ENCODE measurements at regions not wholly inside any gene's neighbourhood (a gene's known extent, or its start where the extent isn't known, plus 50 kb on each side); places are given as distances from the start of the nearest gene placed in this dataset.

DNA sequence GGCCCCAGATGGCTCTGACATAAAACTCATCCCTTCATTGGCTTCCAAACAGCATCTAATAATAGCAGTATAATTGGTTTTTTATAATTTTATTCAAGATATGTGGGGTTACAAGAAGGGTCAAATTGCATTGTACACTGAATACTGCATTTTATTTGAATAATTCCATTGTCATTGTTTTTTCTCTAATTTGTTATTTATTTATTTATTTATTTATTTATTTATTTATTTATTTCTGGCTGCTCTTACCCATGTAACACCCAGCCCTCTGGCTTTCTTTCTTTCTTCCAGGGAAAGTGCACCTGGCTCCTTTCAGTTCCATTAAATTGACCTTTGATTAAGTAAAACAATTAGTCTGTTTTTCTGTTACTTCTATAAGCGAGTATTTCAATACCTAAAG lies 210.1 kb downstream of the CDH9 start:
- DNase-seq, result no peak
- H3K4me3 ChIP-seq, result no peak overlapping the region
- no peaks in the 10 kb centered on the region for H3K27me3 ChIP-seq
- H3K36me3 ChIP-seq, result no peaks in the 10 kb centered on the region
- no peaks in the 10 kb centered on the region; the same call in 1 of the 2 replicates for H3K9me3 ChIP-seq

DNA sequence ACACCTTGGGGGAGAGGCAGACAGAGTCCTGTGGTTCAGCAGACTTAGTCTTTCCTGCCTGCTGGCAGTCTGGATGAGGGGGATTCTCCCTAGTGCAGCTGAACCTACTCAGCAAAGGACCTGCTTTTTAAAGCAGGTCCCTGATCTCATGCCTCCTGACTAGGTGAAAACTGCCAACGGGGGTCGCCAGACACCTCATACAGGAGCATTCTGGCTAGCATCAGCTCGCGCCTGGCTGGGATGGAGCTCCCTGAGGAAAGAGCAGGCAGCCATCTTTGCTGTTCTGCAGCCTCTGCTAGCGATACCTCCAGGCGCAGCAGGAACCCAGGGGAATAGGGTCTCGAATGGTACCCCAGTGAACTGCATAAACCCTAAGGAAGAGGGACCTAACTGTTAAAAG lies 225.2 kb downstream of the CDH9 start:
- Histone ChIP-seq H3K9me3 (peaks cover 5% of the 10 kb centered on the region; the same call in 1 of the 2 replicates), H3K27me3 (no peaks in the 10 kb centered on the region), H3K36me3 (no peaks in the 10 kb centered on the region), H3K4me3 (no peak overlapping the region)
- no peak for DNase-seq

DNA sequence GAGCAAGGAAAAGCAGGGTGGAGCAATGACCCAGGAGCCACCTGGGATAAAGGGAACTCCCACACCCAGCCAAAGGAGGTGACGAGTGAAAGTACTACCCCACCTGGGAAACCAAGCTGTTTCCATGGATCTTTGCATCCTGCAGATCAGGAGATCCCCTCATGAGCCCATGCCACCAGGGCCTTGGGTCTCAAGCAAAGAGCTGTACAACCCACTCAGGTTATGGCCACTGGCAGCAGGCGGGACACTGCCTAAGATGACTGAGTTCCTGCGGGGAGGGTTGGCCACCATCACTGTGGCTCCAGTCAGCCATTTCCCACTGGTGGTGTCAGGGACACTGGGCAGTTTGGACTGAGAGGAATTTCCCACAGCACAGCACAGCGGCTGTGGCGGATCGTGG lies 225.7 kb downstream of the CDH9 start:
- Histone ChIP-seq H3K36me3 (no peaks in the 10 kb centered on the region), H3K27me3 (no peaks in the 10 kb centered on the region), H3K9me3 (peaks cover 5% of the 10 kb centered on the region; the same call in 1 of the 2 replicates), H3K4me3 (no peak overlapping the region)
- DNase-seq, result no peak

GRCh38 chr5:26807231-26808199 lies 230.9 kb downstream of the CDH9 start:
- no peak for DNase-seq
- no peaks in the 10 kb centered on the region for H3K36me3 ChIP-seq

DNA sequence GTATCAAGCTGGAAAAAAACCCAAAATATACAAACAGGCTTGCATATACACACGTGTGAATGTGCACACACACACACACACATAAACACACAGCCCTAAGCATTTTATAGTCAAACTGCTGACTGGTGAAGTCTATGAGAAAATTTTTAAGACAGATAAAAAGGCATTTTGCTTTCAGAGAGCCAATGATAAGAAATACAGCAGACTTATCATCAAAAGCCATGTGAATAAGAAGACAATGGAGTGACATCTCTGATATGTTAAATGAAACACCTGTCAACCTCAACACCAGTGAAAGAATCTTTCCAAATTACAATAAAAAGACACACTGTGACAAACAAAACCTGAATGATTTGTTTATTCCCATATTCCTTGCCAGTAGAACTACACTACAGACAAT lies 233.3 kb downstream of the CDH9 start:
- H3K9me3 ChIP-seq, result peaks cover 31% of the 10 kb centered on the region
- no peaks in the 10 kb centered on the region for H3K27me3 ChIP-seq
- DNase-seq, result no peak
- no peak overlapping the region for H3K4me3 ChIP-seq
- no peaks in the 10 kb centered on the region for H3K36me3 ChIP-seq

More at GRCh38 chr5:26807231-26808199, 230.9 kb downstream of the CDH9 start:
- Histone ChIP-seq H3K27me3 (no peaks in the 10 kb centered on the region), H3K4me3 (no peak overlapping the region), H3K9me3 (peaks cover 31% of the 10 kb centered on the region)

DNA sequence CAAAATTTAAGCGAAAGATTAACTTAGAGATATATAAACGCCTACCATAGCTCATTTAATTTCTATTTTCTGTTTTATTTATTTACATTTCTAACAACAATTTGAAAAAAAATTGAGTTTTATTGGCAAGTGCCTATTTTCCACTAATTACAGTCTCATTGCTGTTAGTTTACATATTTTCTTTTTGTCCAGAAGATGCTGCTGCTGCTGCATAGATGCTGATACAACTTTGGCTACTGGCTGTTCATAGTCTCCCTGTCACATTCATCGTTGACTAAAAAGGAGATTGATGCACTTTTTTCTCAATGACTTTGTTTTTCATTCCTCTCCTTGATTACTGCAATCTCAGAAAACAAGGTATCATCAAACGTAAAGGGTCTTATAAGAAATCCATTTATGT lies 235.4 kb downstream of the CDH9 start:
- Histone ChIP-seq H3K36me3 (no peaks in the 10 kb centered on the region), H3K4me3 (no peak overlapping the region), H3K27me3 (no peaks in the 10 kb centered on the region), H3K9me3 (peaks cover 30% of the 10 kb centered on the region)
- DNase-seq, result no peak

DNA sequence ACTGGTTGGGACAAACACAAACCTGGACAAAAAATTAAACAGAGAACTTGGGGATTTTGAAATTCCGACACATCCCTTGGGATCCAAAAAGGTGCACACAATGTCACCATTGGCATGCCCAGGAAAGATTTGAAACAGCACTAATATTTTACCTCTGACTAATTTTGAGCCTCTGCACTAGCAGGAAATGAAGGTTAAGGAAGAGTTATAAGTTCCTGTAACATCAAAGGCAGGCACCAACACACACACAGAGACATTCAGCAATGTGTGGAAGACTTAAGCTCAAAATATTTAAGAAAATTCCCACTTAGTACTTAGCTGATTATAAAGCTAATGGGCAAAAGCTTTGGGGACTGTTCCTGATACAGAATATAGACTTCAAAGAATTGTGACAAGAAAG lies 247.0 kb downstream of the CDH9 start:
- Histone ChIP-seq H3K9me3 (no peaks in the 10 kb centered on the region), H3K36me3 (no peaks in the 10 kb centered on the region), H3K4me3 (no peak overlapping the region), H3K27me3 (no peaks in the 10 kb centered on the region)
- DNase-seq, result no peak

- Histone ChIP-seq H3K27me3 (no peaks in the 10 kb centered on the region), H3K9me3 (no peaks in the 10 kb centered on the region), H3K36me3 (no peaks in the 10 kb centered on the region), H3K4me3 (no peak overlapping the region)
- no peak for DNase-seq
Measured at GRCh38 chr5:26791021-26791420, 247.4 kb downstream of the CDH9 start.

DNA sequence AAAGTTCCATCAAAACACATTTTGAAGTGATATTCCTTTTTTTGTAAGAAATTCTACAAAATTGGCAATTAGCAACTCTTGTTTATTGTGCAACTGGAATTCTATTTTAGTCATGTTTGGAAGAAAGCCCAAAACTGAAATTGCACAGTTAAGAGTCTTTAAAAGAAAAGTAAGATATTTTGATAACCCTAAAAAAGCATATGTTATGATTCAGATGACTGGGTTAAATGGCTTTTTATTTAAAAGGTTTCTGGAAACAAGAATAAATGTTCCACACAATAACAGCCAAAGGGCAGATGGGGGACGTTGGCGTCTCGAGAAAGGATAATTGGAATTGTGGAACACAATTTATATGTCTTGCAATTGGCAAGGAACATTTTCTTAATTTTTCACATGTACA lies 275.2 kb downstream of the CDH9 start:
- Histone ChIP-seq H3K4me3 (no peak overlapping the region), H3K36me3 (no peaks in the 10 kb centered on the region), H3K9me3 (no peaks in the 10 kb centered on the region), H3K27me3 (no peaks in the 10 kb centered on the region)
- DNase-seq, result no peak

DNA sequence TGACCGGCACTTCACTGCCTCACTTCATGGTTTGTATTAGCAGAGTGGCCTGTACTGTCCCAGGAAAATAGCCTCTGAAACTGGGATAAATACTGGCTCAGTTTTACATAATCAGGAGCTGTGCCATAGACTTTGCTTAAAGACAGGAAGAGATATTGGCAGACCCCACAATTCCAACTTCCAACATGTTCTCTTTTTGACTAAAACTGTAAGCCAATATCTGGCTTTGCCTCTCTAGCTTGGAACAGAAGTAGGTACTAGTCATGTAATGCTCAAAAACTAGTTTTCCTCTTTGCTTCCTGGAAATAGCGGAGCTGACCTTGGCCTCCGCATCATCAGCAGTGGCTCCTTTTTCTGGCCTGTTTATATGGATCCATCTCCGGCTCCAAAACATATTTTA lies 276.9 kb downstream of the CDH9 start:
- no peak for DNase-seq
- H3K36me3 ChIP-seq, result no peaks in the 10 kb centered on the region
- no peak overlapping the region for H3K4me3 ChIP-seq
- H3K27me3 ChIP-seq, result no peaks in the 10 kb centered on the region
- no peaks in the 10 kb centered on the region for H3K9me3 ChIP-seq

DNA sequence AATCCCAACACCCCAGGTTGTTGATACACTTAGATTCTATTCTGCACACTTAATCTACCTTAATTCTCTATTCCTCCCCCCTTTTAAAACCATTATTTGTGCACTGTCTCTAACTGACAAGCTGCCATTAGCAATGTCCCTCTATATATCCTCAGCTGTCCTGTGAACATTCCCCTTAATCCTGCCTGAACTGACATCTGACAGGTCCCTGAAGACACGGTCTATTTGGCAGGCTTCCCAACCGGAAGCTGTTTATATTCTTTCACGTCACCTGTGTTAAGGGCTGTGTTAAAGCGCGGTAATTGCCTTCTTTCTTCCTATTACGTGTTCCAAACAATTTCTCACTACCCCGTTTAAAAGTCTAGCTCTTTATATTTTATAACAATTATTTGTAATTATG lies 277.3 kb downstream of the CDH9 start:
- no peak overlapping the region for H3K4me3 ChIP-seq
- H3K9me3 ChIP-seq, result no peaks in the 10 kb centered on the region

DNA sequence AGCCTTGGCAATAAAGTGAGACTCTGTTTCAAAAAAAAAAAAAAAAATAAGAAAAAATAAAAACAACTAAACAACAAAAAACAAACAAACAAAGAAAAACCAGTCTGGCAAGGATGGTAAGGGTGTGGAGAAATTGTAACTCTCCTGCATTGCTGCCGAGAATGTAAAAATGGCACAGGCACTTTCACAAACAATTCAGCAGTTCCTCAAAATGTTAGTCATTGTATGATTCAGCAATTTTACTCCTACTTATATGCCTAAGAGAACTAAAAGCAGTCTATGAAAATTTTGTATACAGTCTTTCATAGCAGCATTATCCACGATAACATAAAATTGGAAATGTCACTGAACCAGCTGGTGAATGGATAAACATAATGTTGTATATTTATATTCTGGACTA lies 280.4 kb downstream of the CDH9 start:
- Histone ChIP-seq H3K27me3 (no peaks in the 10 kb centered on the region), H3K36me3 (no peaks in the 10 kb centered on the region), H3K9me3 (no peaks in the 10 kb centered on the region), H3K4me3 (no peak overlapping the region)
- no peak for DNase-seq

More for the DNA sequence above, 277.3 kb downstream of the CDH9 start:
- DNase-seq, result no peak
- Histone ChIP-seq H3K27me3 (no peaks in the 10 kb centered on the region), H3K36me3 (no peaks in the 10 kb centered on the region)

GRCh38 chr5:26749829-26750228 lies 288.6 kb downstream of the CDH9 start:
- Histone ChIP-seq H3K4me3 (no peak overlapping the region), H3K9me3 (no peaks in the 10 kb centered on the region), H3K27me3 (no peaks in the 10 kb centered on the region), H3K36me3 (no peaks in the 10 kb centered on the region)
- DNase-seq, result no peak

DNA sequence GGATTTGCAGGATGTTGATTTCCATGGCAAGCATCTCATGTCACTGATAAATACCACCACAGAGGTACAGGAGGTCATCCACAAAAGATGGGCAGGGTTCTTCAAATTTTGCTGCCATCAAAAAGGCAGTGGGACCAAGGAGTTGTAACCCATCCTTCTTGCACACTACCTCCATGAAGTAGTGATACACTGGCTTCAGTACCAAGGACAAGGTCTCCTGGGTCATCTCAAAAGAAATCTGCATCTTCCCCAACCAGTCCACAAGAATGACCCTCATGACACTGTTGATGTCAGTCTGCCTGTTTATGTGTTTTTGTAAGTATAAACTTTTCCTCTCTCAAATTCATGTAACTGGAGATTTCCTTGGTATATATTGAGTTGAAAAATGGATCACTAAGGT lies 298.2 kb downstream of the CDH9 start:
- no peaks in the 10 kb centered on the region for H3K9me3 ChIP-seq
- H3K36me3 ChIP-seq, result no peaks in the 10 kb centered on the region
- DNase-seq, result no peak
- H3K27me3 ChIP-seq, result no peaks in the 10 kb centered on the region
- no peak overlapping the region for H3K4me3 ChIP-seq

GRCh38 chr5:26737348-26738265 lies 300.8 kb downstream of the CDH9 start:
- H3K4me3 ChIP-seq, result no peak overlapping the region
- no peaks in the 10 kb centered on the region for H3K36me3 ChIP-seq
- H3K9me3 ChIP-seq, result no peaks in the 10 kb centered on the region
- DNase-seq, result no peak
- no peaks in the 10 kb centered on the region for H3K27me3 ChIP-seq

DNA sequence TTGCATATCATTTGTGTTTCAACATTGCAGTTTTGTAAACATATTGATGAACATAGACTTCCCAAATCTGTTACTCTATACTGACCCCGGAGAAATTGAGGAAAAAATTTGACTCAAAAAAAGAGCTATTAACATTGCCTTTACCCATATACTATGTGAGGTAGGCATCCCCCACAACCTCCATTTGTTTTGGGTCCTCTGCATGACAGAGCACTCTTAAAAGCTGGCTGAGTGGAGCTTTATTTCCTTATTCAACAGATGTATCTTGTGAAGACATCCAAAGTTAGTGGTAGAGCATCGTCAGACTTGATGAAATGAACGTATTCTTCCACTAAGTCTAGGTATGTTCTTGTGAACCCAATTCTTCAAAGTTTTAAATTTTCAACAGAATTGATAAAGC lies 310.5 kb downstream of the CDH9 start:
- Histone ChIP-seq H3K36me3 (no peaks in the 10 kb centered on the region), H3K4me3 (no peak overlapping the region), H3K27me3 (no peaks in the 10 kb centered on the region), H3K9me3 (peaks cover 2% of the 10 kb centered on the region; the same call in 1 of the 2 replicates)
- DNase-seq, result no peak

- Histone ChIP-seq H3K9me3 (no peaks in the 10 kb centered on the region), H3K36me3 (no peaks in the 10 kb centered on the region), H3K27me3 (no peaks in the 10 kb centered on the region), H3K4me3 (no peak overlapping the region)
- DNase-seq, result no peak
Measured at GRCh38 chr5:26719803-26720202, 318.6 kb downstream of the CDH9 start.
